SK-N-SH (cell line): ENCODE measurements at regions not wholly inside any gene's neighbourhood (a gene's known extent, or its start where the extent isn't known, plus 50 kb on each side); places are given as distances from the start of the nearest gene placed in this dataset.

Experiments used
- CTCF ChIP-seq: fragments of 200-600 bp; sonication (generic); IDR thresholded peaks from 2 replicates; pipeline ENCODE4 v1.6.1; 2017; ENCODE audit warnings: antibody characterized with exemption, mild to moderate bottlenecking, moderate library complexity
- FOXM1 ChIP-seq: IDR thresholded peaks from 2 replicates; pipeline ENCODE4 v1.4.0; 2012; ENCODE audit warnings: low read depth, mild to moderate bottlenecking
- NRF1 ChIP-seq: IDR thresholded peaks from 2 replicates; pipeline ENCODE4 v1.6.1; 2012; ENCODE audit warnings: low read depth, mild to moderate bottlenecking, low read length
- REST ChIP-seq: IDR thresholded peaks from 2 replicates; pipeline ENCODE4 v1.6.1; 2012; ENCODE audit warnings: mild to moderate bottlenecking, low read depth, low read length, moderate library complexity
- YY1 ChIP-seq: IDR thresholded peaks from 2 replicates; pipeline ENCODE4 v1.4.0; 2012; ENCODE audit warnings: low read depth, mild to moderate bottlenecking
- TF ChIP-seq, protein P1 (sequence below): fragments of 150-350 bp; IDR thresholded peaks from 2 replicates; pipeline ENCODE4 v1.6.1; 2016; ENCODE audit warnings: mild to moderate bottlenecking, low read depth, low read length

GRCh38 chr21:16389643-16390042 is 659.9 kb downstream of the USP25 start:
- TF ChIP-seq, protein P1, sequence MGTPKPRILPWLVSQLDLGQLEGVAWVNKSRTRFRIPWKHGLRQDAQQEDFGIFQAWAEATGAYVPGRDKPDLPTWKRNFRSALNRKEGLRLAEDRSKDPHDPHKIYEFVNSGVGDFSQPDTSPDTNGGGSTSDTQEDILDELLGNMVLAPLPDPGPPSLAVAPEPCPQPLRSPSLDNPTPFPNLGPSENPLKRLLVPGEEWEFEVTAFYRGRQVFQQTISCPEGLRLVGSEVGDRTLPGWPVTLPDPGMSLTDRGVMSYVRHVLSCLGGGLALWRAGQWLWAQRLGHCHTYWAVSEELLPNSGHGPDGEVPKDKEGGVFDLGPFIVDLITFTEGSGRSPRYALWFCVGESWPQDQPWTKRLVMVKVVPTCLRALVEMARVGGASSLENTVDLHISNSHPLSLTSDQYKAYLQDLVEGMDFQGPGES = no peak
- no peak for TF ChIP-seq CTCF
- no peak for TF ChIP-seq NRF1
- TF ChIP-seq REST = no peak
- no peak for TF ChIP-seq FOXM1
- no peak for TF ChIP-seq YY1
